HG03095 (cell line): ENCODE measurements at regions not wholly inside any gene's neighbourhood (a gene's known extent, or its start where the extent isn't known, plus 50 kb on each side); places are given as distances from the start of the nearest gene placed in this dataset.

Experiments
- ATAC-seq: cut with Tn5 transposase; IDR thresholded peaks from one replicate; pipeline ENCODE4 v1.9.1; 2021; ENCODE audit warnings: moderate library complexity; ENCODE audit not compliant: unreplicated experiment

DNA sequence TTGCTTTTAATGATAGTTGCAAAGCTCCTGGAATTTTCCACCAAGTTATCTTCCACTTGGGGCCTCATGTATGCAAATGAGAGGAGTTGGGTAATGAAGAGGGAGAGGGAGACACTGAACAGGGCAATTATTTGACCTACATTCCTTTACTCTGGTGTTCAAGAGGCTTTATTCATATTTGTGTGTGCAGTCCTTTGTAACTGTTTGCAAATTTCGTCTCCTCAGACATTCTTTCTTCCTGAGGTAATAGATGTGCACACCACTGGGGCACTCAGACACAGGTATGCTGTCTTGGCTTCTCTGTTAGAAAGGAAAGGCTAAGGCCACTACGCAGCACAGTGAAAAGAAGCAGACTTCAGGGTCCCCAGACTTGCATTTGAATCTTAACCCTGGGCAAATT lies 189.7 kb upstream of the IL12A start:
- ATAC-seq, result no peak

GRCh38 chr3:159800434-159801155 lies 188.0 kb upstream of the IL12A start:
- no peak for ATAC-seq

- no peak for ATAC-seq
Observed at GRCh38 chr3:159802864-159803263, 185.8 kb upstream of the IL12A start.

GRCh38 chr3:159803459-159803858 lies 185.2 kb upstream of the IL12A start:
- no peak for ATAC-seq

DNA sequence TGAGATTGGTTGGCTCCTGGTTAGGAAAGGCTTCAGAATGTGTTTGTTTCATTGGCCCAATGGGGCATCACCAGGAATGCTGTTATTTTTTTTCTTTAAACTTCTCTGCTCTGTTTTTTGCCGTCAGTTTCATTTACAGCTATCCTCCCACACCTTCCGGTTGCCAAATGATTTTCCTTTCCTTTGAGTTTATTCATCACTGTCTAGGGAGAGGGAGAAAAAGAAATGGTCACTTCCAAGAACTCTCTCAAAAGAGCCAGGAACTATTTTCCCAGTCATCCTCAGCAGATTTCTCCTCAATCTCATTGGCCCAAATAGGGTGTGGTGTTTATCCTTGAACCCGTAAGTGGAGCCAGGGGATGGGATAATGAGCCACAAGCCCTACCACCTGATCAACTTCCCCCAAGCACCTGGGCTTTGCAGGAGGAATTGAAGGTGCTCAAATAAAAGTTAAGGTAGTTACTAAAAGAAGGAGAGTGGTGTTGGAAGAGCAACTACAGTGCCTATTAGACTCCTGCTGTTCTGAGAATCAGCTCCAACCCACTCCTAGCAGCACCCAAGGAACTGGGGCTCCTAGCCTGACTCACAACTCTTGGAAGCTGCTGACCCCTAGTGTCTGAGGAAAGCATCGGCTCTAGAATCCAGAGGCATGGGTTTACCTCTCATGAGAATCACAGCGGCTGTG lies 183.8 kb upstream of the IL12A start:
- ATAC-seq, result peak; percentile 93

- ATAC-seq, result no peak
Observed at GRCh38 chr3:159805411-159805772, 183.2 kb upstream of the IL12A start.

DNA sequence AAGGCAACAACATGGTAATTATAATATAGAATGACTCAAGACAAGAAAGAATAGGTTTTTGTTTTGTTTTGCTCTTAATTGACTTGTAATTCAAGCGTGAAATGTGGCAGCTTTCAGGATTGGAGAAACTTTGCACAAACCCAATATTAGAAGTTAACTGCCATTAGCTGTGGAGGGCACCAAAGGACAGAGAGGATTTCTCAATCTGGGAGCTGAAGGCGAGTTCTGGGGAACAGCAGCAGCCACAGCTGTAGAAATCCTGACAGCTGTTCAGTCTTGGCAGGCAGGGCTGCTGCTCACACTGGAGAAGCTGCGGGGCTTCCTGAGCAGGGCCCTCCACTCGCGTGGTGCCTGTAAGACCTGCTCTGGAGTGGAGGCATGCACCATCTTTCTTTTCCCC lies 182.2 kb upstream of the IL12A start:
- ATAC-seq, result no peak

GRCh38 chr3:159807137-159808040 lies 181.2 kb upstream of the IL12A start:
- no peak for ATAC-seq

GRCh38 chr3:159813822-159814531 lies 174.7 kb upstream of the IL12A start:
- ATAC-seq, result no peak

DNA sequence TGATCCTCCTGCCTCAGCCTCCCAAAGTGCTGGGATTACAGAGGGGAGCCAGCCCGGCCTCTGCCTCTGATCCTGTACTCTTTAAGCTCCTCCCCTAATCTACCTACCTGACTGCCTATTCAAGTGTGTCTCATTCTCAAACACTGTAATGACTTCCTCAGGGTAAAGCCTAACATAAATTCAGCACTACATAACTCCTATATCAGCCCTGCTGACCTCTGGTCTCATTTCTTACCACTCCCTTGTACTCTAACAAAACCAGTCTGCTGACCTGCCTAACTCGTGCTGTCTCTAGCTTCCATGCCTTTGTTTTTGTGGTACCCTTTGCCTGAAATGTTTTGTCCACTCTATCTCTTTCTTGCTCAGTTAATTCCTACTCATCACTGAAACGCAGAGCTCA lies 172.1 kb upstream of the IL12A start:
- ATAC-seq, result no peak

GRCh38 chr3:159817126-159817525 lies 171.5 kb upstream of the IL12A start:
- ATAC-seq, result no peak

DNA sequence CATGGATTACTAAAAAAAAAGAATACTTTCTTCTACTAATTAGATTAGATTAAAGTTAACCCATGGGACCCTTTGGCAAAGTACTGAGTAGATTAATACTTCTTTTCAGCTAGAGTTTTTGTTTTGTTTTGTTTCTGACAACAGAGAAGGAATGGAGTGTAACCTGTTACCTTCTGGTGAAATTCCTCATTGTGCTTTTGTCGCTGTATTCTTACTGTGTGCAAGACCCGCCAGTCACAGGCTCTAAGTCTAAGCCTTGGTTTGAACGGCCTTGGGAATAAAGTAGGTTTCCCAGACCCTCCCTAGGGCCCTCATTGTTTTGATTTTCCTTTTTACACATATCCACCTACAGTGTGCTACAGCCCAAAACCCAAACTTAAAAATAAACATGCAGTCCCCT lies 171.1 kb upstream of the IL12A start:
- no peak for ATAC-seq

- no peak for ATAC-seq
Observed at GRCh38 chr3:159818399-159818798, 170.2 kb upstream of the IL12A start.

DNA sequence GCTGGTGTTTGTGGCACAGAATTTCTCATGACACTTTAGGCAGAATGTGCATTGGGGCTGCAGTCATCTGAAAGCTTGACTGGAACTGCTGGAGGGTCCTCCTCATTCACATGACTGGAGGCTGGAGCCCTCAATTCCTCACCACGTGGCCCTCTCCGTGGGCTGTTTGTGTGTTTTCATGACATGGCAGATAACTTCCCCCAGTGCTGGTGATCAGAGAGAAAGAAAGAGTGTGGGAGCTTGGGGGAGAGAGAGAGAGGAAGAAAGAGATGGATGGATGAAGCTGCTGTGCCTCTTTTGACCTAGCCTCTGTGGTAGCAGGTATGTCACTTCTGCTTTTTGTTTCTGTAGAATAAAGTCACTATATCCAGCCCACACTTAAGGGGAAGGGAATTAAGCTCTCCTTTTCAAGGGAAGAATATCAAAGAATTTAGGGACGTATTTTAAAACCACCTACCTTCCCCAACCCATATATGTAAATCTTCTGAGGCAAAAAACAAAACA lies 169.6 kb upstream of the IL12A start:
- no peak for ATAC-seq

- ATAC-seq, result no peak
Observed at GRCh38 chr3:159819676-159820075, 169.0 kb upstream of the IL12A start.

DNA sequence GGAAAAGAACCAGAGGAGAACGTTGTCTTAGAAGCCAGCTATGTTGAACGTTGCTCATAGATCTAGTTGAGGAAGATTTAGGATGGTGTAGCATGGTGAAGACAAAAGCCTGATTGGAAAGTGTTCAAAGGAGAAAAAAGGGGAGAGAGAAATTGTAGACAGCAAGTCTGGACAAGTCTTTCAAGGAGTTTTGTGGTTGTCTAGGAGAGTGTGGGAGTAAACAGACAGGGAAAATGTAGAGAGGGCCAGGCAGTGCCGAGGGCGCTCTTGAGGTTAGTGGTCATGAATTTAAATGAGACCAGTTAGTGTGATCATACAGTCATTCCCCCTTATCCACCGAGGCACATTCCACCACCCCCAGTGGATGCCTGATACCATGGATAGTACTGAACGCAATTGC lies 167.5 kb upstream of the IL12A start:
- ATAC-seq, result no peak

DNA sequence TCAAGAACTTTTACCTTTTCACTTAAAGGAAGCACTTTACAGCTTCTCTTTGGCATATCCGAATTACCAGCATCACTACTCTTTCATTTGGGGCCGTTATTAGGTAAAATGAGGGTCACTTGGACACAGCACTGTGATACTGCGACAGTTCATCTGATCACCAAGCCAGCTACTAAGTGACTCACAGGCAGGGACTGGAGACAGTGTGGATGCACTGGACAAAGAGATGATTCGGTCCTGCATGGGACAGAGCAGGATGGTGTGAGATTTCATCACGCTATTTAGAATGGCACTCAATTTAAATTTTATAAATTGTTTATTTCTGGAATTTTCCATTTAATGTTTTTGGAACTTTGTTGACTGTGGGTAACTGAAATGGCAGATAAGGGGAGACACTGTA lies 166.9 kb upstream of the IL12A start:
- ATAC-seq, result no peak

GRCh38 chr3:159823780-159824179 lies 164.9 kb upstream of the IL12A start:
- no peak for ATAC-seq

DNA sequence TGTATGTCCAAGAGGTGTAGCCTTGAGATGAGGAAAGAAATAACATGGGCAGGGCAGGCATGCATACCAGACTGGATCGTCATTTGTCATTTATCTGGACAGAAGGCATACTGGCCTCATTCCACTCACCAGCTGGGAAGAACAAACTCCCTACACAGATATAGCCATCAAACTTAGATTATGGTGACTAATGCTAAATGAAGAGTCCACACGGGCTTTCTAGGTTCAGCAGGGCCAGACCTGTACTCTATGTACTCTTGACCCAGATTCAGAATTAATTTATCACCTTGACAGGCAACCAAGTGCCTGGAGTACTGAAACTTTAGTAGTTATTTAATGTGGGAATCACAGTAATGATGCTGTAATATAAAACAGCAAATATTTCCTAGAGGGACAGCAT lies 164.3 kb upstream of the IL12A start:
- ATAC-seq, result no peak

DNA sequence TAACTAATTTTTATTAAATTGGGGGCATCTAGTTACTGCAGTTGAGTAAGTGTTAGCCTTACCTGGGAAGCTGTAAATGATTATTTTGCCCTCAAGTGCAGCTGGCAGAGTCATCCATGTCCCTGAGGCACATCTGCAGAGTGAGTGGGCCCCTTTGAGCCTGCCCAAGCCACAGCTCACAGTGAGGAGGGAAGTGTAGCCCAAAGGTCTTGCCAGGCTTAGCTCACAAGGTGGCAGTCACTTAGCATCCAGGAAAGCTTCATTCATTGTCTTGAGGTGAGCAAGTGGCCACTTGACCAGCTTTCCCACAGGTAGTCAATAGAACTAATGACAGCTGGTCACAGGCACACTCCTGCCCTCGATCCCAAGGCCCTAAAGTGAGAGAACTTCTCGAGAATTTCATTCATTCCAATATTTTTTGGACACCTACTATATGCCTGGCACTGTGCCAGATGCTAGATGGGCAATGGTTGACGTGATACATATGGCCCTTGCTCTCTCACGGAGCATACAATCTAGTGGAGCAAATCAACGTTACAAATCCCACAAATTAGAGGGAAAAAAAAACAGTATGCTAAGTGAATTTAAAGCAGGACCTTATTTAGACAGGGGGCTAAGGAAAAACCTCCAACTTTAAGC lies 163.3 kb upstream of the IL12A start:
- ATAC-seq, result no peak
